Tibial nerve (tissue), 4 donors: ENCODE measurements at regions not wholly inside any gene's neighbourhood (a gene's known extent, or its start where the extent isn't known, plus 50 kb on each side); places are given as distances from the start of the nearest gene placed in this dataset.
A peak's percentile ranks its signal among the peaks of the same experiment; 100 is the strongest.

Source experiments
- DNase-seq, 2 donors: peaks; one replicate each; pipeline ENCODE4 v3.0.0-alpha.2; 2019; ENCODE audit warnings: low spot score in 2 of 2
- H3K27ac ChIP-seq, 4 donors: fragments of 200-600 bp; sonication (generic) in 3 of 4; one replicate each; pipeline ENCODE4 v1.5.1; 2017 to 2019; ENCODE audit warnings: mild to moderate bottlenecking in 1 of 4
- H3K27me3 ChIP-seq, 2 donors: fragments of 200-600 bp; sonication (generic) in 1 of 2; one replicate each; pipeline versions ENCODE4 v1.5.1 to v1.6.0; 2017 to 2019
- H3K36me3 ChIP-seq, 3 donors: fragments of 200-600 bp; sonication (generic); one replicate each; pipeline ENCODE4 v1.5.1; 2018 to 2019
- H3K4me1 ChIP-seq, 4 donors: fragments of 200-600 bp; sonication (generic) in 3 of 4; one replicate each; pipeline ENCODE4 v1.5.1; 2017 to 2019
- H3K4me3 ChIP-seq, 4 donors: fragments of 200-600 bp; sonication (generic) in 3 of 4; one replicate each; pipeline ENCODE4 v1.5.1; 2017 to 2019; ENCODE audit warnings: mild to moderate bottlenecking in 1 of 4, moderate library complexity in 1 of 4
- H3K9me3 ChIP-seq, 4 donors: fragments of 200-600 bp; sonication (generic) in 3 of 4; one replicate each; pipeline ENCODE4 v1.5.1; 2017 to 2019
- EP300 ChIP-seq, 2 donors: sonication (generic); formaldehyde crosslinking; IDR thresholded peaks; one replicate each; pipeline ENCODE4 v1.6.1; 2017; ENCODE audit warnings: antibody characterized with exemption in 2 of 2, mild to moderate bottlenecking in 1 of 2
- POLR2A ChIP-seq, 2 donors: fragments of 450-650 bp; IDR thresholded peaks; one replicate each; pipeline ENCODE4 v1.6.1; 2017; ENCODE audit warnings: antibody characterized with exemption in 2 of 2, mild to moderate bottlenecking in 2 of 2, moderate library complexity in 2 of 2
- WGBS, 2 donors: methylation state at CpG; one replicate each; pipeline ENCODE4 v1.1.5; 2018; 5-methylcytosine and 5-hydroxymethylcytosine counted together
- TF ChIP-seq, protein P1 (sequence below), 5 experiments: fragments of 200-600 bp in 3 of 5; fragments of 450-650 bp in 2 of 5; sonication (generic) in 3 of 5; IDR thresholded peaks; one replicate each; pipeline ENCODE4 v1.5.1; 2016 to 2019; ENCODE audit warnings: antibody characterized with exemption in 5 of 5, mild to moderate bottlenecking in 3 of 5, moderate library complexity in 2 of 5

DNA sequence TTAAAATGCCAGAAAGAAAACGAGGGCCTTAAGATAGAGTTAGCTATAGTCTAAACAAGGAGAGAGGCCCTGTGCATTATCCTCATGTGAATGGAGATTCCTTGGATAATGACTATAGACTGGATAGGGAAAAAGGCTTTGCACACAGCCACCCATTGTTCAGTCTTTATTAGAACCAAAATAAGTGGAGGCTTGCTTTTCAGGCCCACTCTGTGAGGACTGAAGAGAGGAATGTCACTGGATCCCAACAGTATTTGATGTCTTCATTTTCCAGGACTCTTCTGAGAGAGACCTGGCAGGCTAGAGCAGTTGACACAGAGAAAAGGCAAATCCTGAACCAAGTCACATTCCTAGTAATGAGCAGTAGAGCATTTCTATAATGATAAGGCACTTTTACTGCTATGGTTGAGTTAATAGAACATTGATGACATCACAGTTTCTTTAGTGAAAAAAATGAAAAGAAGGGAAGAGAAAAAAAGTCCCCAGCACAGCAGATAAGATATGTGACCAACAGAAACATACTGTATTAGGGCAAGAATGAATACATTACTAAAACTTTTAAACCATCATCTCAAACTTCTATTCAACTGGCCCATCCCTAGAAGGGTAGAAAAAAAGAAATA is 315.1 kb downstream of the EPHA7 start:
- TF ChIP-seq EP300 (IDR thresholded peaks at IDR 0.05), result no peak
- TF ChIP-seq, protein P1, sequence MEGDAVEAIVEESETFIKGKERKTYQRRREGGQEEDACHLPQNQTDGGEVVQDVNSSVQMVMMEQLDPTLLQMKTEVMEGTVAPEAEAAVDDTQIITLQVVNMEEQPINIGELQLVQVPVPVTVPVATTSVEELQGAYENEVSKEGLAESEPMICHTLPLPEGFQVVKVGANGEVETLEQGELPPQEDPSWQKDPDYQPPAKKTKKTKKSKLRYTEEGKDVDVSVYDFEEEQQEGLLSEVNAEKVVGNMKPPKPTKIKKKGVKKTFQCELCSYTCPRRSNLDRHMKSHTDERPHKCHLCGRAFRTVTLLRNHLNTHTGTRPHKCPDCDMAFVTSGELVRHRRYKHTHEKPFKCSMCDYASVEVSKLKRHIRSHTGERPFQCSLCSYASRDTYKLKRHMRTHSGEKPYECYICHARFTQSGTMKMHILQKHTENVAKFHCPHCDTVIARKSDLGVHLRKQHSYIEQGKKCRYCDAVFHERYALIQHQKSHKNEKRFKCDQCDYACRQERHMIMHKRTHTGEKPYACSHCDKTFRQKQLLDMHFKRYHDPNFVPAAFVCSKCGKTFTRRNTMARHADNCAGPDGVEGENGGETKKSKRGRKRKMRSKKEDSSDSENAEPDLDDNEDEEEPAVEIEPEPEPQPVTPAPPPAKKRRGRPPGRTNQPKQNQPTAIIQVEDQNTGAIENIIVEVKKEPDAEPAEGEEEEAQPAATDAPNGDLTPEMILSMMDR (IDR thresholded peaks at IDR 0.05), result no peak
- no peak for TF ChIP-seq POLR2A (IDR thresholded peaks at IDR 0.05)
- H3K4me3 ChIP-seq, result no peak overlapping the region
- no peaks in the 10 kb centered on the region for H3K36me3 ChIP-seq
- no peak for DNase-seq
- no peaks in the 10 kb centered on the region for H3K27me3 ChIP-seq
- H3K27ac ChIP-seq, result no peak overlapping the region
- WGBS, 2 donors, result 55 to 56% methylated on average over 1 of the region's 1 CpG
- H3K4me1 ChIP-seq, result no peaks in the 10 kb centered on the region
- H3K9me3 ChIP-seq, result no peaks in the 10 kb centered on the region

DNA sequence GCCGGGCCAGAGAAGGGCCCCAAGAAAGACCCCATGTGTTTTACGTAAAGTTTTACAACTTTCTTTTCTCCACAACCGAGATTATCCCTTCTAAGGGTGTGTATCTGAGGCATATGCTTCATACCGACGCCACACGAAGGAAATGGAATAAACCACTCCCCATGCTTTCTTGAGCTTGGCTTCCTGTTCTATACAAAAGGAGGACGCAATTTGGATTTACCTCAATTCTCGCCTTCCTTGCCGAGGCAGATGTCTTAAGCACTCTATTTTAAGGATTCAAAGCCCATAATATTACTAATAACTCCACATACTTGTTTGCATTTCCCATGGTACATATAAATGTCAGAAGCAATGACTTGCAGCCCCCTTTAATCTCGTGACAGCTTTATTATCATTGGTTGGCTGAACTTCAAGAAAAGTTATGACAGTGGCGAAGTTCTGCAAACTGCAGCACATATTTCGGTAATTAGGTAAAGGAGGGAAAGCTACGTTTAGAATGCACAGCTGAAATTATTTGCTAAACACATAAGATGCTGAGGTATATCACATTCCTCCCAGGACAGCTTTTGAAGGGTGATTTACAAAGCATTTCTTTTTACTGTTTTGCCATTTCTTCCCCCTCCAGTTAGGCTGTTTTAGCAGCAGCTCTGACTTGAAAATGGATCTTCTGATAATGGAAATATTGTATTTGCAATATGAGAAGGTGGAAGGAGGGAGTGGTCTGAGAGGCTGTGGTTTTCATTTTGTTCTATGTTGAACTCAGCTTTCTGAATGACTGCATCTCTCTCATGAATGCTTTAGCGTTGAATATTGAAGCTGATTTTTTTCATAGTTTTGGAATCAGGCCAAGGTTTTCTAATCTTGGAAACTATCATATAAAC is 330.5 kb downstream of the EPHA7 start:
- Histone ChIP-seq H3K4me3 (peak overlapping the region in 1 of 4 donors; percentile 2), H3K27ac (no peak overlapping the region), H3K9me3 (no peaks in the 10 kb centered on the region), H3K4me1 (peaks cover 0 to 18% (median 2%) of the 10 kb centered on the region in 4 donors), H3K36me3 (no peaks in the 10 kb centered on the region), H3K27me3 (no peaks in the 10 kb centered on the region)
- TF ChIP-seq POLR2A (IDR thresholded peaks at IDR 0.05) (no peak), EP300 (IDR thresholded peaks at IDR 0.05) (no peak)
- TF ChIP-seq, protein P1 (IDR thresholded peaks at IDR 0.05), result no peak
- no peak for DNase-seq
- 17 to 19% methylated on average over 14 of the region's 14 CpGs for WGBS, 2 donors

DNA sequence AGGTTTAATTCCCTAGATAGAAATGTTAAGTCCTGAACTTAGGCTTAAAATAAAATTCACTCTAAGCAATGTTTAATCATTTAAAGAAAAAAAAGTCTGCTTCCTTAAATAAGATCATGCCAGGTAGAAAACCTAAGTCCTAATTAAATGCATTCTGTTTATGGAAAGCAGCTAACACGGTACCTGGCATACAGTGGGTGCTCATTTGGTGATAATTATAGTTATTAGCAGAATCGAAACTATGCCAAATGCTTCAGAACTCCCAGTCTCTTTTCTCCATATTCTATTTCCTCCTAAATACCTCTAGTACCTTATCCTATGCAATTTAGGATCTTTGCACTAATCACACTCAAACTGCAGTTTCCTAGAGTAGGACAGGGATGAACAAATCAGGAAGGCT is 331.8 kb downstream of the EPHA7 start:
- Histone ChIP-seq H3K4me3 (no peak overlapping the region), H3K4me1 (peaks cover 0 to 23% (median 2%) of the 10 kb centered on the region in 4 donors), H3K27me3 (no peaks in the 10 kb centered on the region), H3K27ac (no peak overlapping the region), H3K9me3 (no peaks in the 10 kb centered on the region), H3K36me3 (no peaks in the 10 kb centered on the region)
- 86 to 90% methylated on average over 2 of the region's 2 CpGs for WGBS, 2 donors
- DNase-seq, result no peak
- TF ChIP-seq POLR2A (IDR thresholded peaks at IDR 0.05) (no peak), EP300 (IDR thresholded peaks at IDR 0.05) (no peak)
- TF ChIP-seq, protein P1 (IDR thresholded peaks at IDR 0.05), result no peak

DNA sequence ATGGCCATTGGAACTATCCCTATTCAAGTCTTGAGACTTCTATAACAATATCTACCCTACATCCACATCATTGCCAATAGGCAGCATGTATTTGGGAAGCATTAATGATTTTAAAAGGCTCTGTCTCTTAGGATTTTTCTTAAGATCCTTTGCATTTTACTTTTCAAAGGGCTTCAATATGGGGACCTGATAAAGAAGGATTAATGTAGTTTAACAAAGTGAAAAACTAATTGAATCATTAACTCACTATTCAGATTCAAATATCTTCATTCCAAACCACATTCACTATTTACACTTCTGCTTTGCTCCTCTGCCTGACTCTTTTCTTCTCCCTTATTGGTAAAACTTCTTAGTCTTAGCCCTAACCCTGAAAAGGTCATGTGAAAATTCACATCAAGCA is 333.0 kb downstream of the EPHA7 start:
- TF ChIP-seq EP300 (IDR thresholded peaks at IDR 0.05) (no peak), POLR2A (IDR thresholded peaks at IDR 0.05) (no peak)
- TF ChIP-seq, protein P1 (IDR thresholded peaks at IDR 0.05), result no peak
- Histone ChIP-seq H3K4me1 (peaks cover 0 to 23% (median 2%) of the 10 kb centered on the region in 4 donors), H3K9me3 (no peaks in the 10 kb centered on the region), H3K27ac (no peak overlapping the region), H3K27me3 (no peaks in the 10 kb centered on the region), H3K36me3 (no peaks in the 10 kb centered on the region), H3K4me3 (no peak overlapping the region)
- no peak for DNase-seq
